Memory B cell (primary cell): ENCODE measurements at regions not wholly inside any gene's neighbourhood (a gene's known extent, or its start where the extent isn't known, plus 50 kb on each side); places are given as distances from the start of the nearest gene placed in this dataset.

Experiments used
- ATAC-seq: fragments of 150-1000 bp; cut with Tn5 transposase; 2 replicates; pipeline ENCODE4 v1.10.0; 2021; ENCODE audit warnings: low read depth, mild to moderate bottlenecking, moderate library complexity
- DNase-seq, 2 donors: peaks; one replicate each; pipeline ENCODE4 v3.0.0; 2022; ENCODE audit warnings: low spot score in 2 of 2
- H3K27ac Mint-ChIP-seq: one replicate; pipeline ENCODE4 v1.8.0; 2022; ENCODE audit warnings: mild to moderate bottlenecking, moderate library complexity, mixed read lengths
- H3K27me3 Mint-ChIP-seq: one replicate; pipeline ENCODE4 v1.8.0; 2022; ENCODE audit warnings: mixed read lengths
- H3K36me3 Mint-ChIP-seq: one replicate; pipeline ENCODE4 v1.8.0; 2022; ENCODE audit warnings: mild to moderate bottlenecking, mixed read lengths
- H3K4me1 Mint-ChIP-seq: one replicate; pipeline ENCODE4 v1.8.0; 2022; ENCODE audit warnings: mixed read lengths
- H3K4me3 Mint-ChIP-seq: one replicate; pipeline ENCODE4 v1.8.0; 2022; ENCODE audit warnings: mild to moderate bottlenecking, moderate library complexity, mixed read lengths
- H3K9me3 Mint-ChIP-seq: one replicate; pipeline ENCODE4 v1.8.0; 2022; ENCODE audit warnings: mixed read lengths

DNA sequence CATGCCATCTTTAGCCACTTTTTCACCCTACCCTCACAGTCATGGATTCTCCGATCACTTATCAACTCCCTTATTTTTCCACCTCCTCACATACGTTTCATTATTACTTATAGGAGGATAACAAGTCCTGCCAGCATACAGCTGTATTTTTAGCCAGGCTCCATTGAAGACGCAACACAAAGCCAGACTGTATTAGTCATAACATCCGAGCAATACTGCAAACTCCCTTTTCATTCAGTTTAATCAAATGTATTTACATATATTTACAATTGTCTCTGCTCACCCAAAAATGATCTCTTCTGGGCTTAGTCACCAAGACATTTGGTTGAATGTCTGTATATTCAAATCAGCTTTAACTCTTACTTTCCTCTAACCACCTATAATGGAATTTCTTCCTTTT, 126.4 kb upstream of the PRLR start:
- Mint-ChIP-seq H3K9me3 (peaks cover 12% of the 10 kb centered on the region), H3K4me3 (no peak overlapping the region), H3K36me3 (peaks cover 4% of the 10 kb centered on the region), H3K27me3 (no peaks in the 10 kb centered on the region), H3K27ac (no peak overlapping the region), H3K4me1 (no peaks in the 10 kb centered on the region)
- DNase-seq (no peak), ATAC-seq (no peak)

DNA sequence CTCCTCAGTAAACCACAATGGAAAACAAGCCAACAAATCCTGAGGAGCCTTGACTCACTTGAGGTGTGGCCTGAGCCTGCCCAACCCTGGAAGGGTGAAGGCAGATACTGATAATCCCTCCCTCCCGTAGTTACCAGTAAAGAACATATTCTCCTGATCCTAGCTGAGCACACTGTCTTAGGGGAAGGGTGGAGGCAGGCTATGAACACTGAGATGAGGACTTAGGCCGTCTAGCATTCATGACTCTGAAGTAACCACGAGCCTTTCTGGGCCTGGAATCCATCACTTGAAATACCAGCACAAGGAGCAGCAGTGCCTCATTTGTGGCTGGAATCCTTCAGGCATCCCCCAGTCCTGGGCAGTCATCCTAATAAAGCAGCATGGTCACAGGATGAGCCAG, 124.5 kb upstream of the PRLR start:
- DNase-seq (no peak), ATAC-seq (no peak)
- Mint-ChIP-seq H3K27ac (no peak overlapping the region), H3K4me3 (no peak overlapping the region), H3K4me1 (no peaks in the 10 kb centered on the region), H3K9me3 (peaks cover 19% of the 10 kb centered on the region), H3K36me3 (peaks cover 5% of the 10 kb centered on the region), H3K27me3 (no peaks in the 10 kb centered on the region)

DNA sequence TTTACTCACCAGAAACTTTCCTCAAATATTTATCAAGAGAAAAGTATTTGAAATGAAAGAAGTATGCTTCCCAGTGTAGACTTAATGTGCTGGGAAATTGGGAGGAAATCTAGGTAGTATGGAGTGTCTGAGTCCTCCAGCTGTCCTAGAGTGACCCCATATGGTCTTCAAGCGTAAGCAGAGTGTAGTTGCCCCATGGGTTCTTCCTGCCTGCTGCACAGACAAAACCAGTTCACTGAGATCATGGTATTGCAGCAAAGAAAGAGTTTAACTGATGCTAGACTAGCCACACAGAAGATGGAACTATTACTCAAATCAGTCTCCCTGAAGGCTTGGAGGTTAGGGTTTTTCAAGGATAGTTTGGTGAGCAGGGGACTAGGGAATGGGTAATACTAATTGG, 114.9 kb upstream of the PRLR start:
- no peaks in the 10 kb centered on the region for H3K36me3 Mint-ChIP-seq
- H3K27me3 Mint-ChIP-seq = no peaks in the 10 kb centered on the region
- peaks cover 6% of the 10 kb centered on the region for H3K9me3 Mint-ChIP-seq

DNA sequence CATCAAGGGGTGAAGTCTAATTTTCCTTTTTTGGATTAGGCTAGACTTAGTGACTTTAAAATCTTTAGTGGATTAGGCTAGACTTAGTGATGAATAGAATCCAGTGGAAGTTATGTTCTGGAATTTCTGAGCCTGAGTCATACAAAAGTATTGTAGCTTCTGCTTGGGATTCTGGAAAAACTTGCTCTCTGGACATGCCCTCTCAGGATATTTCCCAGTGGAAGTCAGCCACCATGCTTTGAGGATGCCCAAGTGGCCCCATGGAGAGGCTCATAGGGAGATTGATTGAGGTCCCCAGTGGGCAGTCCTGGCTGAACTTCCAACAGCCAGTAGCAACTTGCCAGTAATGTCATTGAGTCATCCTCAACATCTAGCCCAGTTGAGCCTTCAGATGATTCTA, 112.4 kb upstream of the PRLR start:
- Mint-ChIP-seq H3K4me1 (no peaks in the 10 kb centered on the region), H3K27ac (no peak overlapping the region), H3K9me3 (peaks cover 7% of the 10 kb centered on the region), H3K36me3 (no peaks in the 10 kb centered on the region), H3K27me3 (no peaks in the 10 kb centered on the region), H3K4me3 (no peak overlapping the region)
- ATAC-seq (no peak), DNase-seq (no peak)

More for the DNA sequence above, 114.9 kb upstream of the PRLR start:
- H3K27ac Mint-ChIP-seq = no peak overlapping the region
- H3K4me1 Mint-ChIP-seq = no peaks in the 10 kb centered on the region
- no peak for ATAC-seq
- H3K4me3 Mint-ChIP-seq = no peak overlapping the region
- no peak for DNase-seq

DNA sequence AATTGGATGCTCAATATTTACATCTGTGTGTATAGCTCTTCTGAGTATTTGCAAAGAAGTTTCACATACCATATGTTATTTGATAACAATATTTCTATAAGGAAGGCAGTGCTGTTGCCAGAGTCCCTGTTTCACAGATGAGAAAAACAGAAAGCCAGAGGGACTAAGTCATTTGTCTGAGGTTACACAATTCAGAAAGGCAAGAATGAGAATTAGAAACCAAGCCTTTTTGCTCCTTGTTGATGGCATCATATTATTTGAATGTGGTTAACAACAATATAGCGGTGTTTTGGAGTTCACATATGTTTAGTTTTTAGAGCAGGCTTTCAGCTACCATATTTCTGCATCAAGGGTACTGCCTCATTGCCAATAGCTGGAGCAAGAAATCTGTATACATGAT, 110.9 kb upstream of the PRLR start:
- ATAC-seq = no peak
- peaks cover 7% of the 10 kb centered on the region for H3K9me3 Mint-ChIP-seq
- no peak overlapping the region for H3K27ac Mint-ChIP-seq

DNA sequence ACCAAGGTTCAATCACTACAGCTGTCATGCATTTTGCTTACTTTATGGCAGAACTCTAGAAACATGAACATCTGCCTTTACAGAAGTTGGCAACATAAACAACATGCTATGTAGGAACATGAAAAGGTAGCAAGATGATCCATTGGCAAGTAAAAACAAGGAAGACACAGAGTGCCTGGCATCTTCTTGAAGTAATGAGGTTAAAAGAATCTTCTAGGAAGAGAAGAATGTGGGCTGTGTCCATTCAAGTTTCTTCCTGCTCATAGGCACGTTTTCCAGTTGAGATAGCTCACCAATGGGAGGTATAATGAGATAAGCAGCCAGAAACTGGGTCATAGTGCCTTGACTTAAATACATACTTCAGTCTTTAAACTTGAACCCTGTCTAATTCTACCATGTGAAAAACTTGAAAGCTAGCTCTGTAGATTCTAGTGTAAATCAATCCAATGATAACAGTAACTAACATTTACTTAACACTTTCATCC, 109.4 kb upstream of the PRLR start:
- DNase-seq = no peak

More for the DNA sequence above, 110.9 kb upstream of the PRLR start:
- H3K36me3 Mint-ChIP-seq = no peaks in the 10 kb centered on the region
- H3K27me3 Mint-ChIP-seq = no peaks in the 10 kb centered on the region
- no peak for DNase-seq
- no peaks in the 10 kb centered on the region for H3K4me1 Mint-ChIP-seq
- H3K4me3 Mint-ChIP-seq = no peak overlapping the region

DNA sequence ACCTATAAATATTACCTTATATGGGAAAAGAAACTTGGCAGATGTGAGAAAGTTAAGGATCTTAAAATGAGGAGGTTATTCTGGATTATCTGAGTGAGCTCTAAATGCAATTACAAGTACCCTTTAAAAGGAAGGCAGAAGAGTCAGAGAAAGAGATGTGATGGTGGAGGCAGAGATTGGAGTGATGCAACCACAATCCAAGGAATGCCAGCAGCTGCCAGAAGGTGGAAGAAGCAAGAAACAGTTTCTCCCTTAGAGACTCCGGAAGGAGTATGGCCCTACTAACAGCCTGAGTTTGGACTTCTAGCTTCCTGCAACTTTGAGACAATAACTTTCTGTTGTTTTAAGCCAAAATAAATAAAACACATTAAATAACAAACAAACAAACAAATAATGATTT, 108.7 kb upstream of the PRLR start:
- H3K27me3 Mint-ChIP-seq = no peaks in the 10 kb centered on the region
- H3K4me3 Mint-ChIP-seq = no peak overlapping the region
- H3K27ac Mint-ChIP-seq = no peak overlapping the region
- H3K4me1 Mint-ChIP-seq = no peaks in the 10 kb centered on the region
- DNase-seq = no peak
- no peaks in the 10 kb centered on the region for H3K36me3 Mint-ChIP-seq
- no peak for ATAC-seq
- H3K9me3 Mint-ChIP-seq = peaks cover 4% of the 10 kb centered on the region

More for the DNA sequence above, 109.4 kb upstream of the PRLR start:
- no peaks in the 10 kb centered on the region for H3K36me3 Mint-ChIP-seq
- H3K27ac Mint-ChIP-seq = no peak overlapping the region
- H3K9me3 Mint-ChIP-seq = peaks cover 4% of the 10 kb centered on the region
- H3K27me3 Mint-ChIP-seq = no peaks in the 10 kb centered on the region
- no peak overlapping the region for H3K4me3 Mint-ChIP-seq
- ATAC-seq = no peak
- no peaks in the 10 kb centered on the region for H3K4me1 Mint-ChIP-seq

DNA sequence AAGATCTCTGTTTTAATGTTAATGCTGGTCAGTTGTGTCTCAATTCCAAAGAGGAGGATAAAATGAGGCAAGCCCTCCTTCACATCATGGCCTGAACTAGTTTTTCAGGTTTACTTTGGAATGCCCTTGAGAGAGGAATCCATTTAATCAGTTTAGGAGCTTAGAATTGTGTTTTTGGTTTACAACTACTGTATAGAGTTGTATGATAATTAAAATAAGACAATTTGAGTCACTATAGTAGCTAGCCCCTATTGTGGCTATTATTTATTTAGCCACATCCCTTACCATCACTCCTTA, 107.8 kb upstream of the PRLR start:
- no peaks in the 10 kb centered on the region for H3K4me1 Mint-ChIP-seq
- no peak for ATAC-seq
- no peak overlapping the region for H3K4me3 Mint-ChIP-seq
- no peaks in the 10 kb centered on the region for H3K27me3 Mint-ChIP-seq
- DNase-seq = no peak
- H3K27ac Mint-ChIP-seq = no peak overlapping the region
- peaks cover 2% of the 10 kb centered on the region for H3K9me3 Mint-ChIP-seq
- no peaks in the 10 kb centered on the region for H3K36me3 Mint-ChIP-seq

DNA sequence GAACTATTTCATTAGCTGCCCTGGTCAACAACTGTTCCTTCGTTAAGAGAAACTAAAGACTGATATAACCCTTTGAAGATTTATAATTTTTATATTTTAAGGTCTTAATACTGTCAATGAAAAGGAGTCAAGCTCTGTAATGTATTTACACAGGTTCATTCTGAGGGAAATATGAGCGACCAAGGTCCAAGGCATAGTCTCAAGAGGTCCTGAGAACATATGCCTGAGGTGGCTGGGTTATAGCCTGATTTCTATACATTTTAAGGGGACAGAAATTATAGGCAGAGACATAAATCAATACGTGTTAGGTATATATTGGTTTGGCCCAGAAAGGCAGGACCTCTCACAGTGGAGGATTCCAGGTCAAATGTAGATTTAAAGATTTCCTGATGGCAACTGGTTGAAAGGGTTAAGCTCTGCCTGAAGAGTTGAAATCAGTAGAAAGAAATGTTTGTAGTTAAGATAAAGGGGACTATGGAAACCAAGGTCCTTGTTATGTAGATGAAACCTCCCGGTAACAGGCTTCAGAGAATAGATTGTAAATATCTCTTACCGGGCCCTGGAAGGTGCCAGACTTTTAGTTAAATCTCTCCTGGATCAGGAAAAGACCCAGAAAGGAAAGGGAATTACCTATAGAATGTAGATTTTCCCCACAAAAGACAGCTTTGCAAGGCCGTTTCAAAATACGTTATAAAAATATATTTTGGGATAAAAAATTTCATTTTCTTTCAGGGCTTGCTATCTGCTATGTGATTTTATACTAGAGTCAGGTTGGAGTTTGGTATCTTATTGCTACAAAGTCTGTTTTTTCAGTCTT, 107.3 kb upstream of the PRLR start:
- DNase-seq = no peak
- Mint-ChIP-seq H3K27ac (no peak overlapping the region), H3K9me3 (peaks cover 2% of the 10 kb centered on the region), H3K4me1 (no peaks in the 10 kb centered on the region), H3K27me3 (no peaks in the 10 kb centered on the region), H3K36me3 (no peaks in the 10 kb centered on the region), H3K4me3 (no peak overlapping the region)
- ATAC-seq = no peak

DNA sequence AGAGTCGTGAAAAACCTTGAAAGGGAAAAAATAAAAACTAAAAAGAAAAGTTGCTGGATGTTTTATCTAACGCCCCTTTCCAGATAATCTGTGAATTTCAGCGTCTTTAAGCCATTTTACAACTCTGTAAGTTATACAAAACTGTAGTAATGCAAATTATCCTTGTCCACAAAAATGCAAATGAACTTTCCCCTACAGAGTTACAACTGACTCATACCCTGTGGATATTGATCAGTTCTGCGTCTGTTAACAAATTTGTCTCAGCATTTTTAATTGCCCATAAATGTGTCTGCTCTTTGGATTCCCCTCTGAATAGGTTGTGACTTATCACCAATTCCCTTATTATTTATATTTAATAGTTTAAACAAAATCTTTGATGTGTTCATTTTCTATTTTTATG, 105.9 kb upstream of the PRLR start:
- DNase-seq (no peak), ATAC-seq (no peak)
- no peaks in the 10 kb centered on the region for H3K27me3 Mint-ChIP-seq
- H3K4me1 Mint-ChIP-seq = no peaks in the 10 kb centered on the region
- no peaks in the 10 kb centered on the region for H3K36me3 Mint-ChIP-seq
- no peak overlapping the region for H3K4me3 Mint-ChIP-seq
- H3K27ac Mint-ChIP-seq = no peak overlapping the region
- H3K9me3 Mint-ChIP-seq = peaks cover 2% of the 10 kb centered on the region

DNA sequence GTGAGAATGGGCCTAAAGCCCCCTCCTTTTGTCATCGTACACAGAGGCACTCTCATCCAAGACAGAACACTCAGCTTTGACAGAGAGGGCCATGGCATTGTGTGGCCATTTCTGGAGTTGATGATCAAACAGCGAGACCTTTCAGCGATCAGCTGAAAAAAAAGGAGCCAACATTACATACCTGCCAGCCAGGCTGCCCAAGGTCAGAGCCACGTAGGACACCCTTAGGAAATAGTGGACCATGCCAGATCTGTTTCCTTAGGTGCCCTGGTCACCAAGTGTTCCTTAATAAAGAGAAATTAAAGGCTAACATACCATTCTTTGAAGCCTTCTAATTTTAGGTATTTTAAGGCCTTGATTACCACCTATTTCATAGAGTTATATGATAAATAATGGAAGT, 105.5 kb upstream of the PRLR start:
- H3K27me3 Mint-ChIP-seq = no peaks in the 10 kb centered on the region
- peaks cover 2% of the 10 kb centered on the region for H3K9me3 Mint-ChIP-seq
- ATAC-seq (no peak), DNase-seq (no peak)
- H3K4me3 Mint-ChIP-seq = no peak overlapping the region
- H3K27ac Mint-ChIP-seq = no peak overlapping the region
- H3K4me1 Mint-ChIP-seq = no peaks in the 10 kb centered on the region
- H3K36me3 Mint-ChIP-seq = no peaks in the 10 kb centered on the region

DNA sequence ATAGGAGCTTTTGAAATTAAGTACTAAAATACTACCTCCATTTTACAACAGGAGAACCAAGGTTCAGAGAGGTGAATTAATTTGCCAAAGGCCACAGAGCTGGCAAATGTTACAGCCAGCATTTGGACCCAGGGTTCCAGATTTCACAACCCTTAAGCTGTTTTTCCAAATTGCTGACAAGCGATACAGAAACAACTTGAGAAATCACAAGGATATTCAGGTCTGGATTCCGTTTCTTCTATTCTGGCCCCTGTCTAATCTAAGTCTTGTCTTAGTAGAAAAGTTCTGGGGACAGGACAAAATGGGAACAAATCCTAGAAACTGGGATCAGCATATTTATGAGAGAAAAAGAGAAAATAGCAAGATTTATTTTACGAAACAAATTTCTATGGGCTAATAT, 103.1 kb upstream of the PRLR start:
- no peak for ATAC-seq

DNA sequence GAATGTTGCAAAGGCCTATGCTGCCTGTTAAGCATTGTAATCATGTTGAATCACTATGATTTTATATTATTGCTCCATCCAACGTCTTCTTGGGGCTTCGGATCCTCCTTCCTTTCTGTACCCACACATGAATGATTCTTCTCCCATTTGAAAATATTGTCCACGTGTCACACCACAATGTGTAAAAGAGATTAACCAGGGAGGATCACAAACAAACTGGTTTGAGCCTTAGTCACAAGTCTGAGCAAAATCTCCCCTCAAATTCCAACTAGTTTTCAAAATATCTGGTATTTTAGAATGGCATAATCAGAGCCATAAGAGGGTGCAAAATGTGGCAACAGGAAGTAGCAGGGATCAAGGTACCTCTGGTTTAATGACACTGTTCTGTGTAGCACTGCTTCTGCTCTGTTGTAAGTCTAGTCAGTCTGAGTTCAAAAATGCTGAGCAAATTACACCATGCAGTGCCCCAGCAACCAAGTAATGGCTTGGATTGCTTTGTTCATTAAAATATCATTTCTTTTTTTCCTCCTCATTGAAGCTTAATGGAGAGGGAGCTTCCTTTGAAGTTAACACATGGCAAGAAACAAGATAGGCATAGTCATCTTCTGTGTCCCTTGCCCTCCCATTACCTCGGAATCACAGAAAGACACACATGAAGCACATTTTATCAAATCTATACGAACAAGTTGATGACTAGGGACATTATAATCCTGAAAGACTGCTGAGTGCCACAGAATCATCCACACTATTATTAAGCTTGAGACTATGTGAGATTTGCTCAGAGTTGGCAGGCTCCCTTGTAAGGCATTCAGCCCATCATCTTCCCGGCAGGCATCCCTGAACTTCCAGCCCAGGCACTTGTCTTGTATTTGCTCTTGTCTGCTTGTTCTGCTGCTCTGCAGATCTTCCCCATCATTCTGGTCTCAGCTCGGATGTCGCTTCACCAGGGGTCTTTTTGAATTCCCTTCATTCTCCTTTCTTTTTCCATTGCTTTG, 102.0 kb upstream of the PRLR start:
- Mint-ChIP-seq H3K27me3 (no peaks in the 10 kb centered on the region), H3K9me3 (no peaks in the 10 kb centered on the region), H3K4me3 (no peak overlapping the region), H3K4me1 (no peaks in the 10 kb centered on the region), H3K36me3 (no peaks in the 10 kb centered on the region), H3K27ac (no peak overlapping the region)
- ATAC-seq (no peak), DNase-seq (no peak)

More for the DNA sequence above, 103.1 kb upstream of the PRLR start:
- no peak for DNase-seq
- H3K4me3 Mint-ChIP-seq = no peak overlapping the region
- H3K4me1 Mint-ChIP-seq = no peaks in the 10 kb centered on the region
- H3K27me3 Mint-ChIP-seq = no peaks in the 10 kb centered on the region
- H3K27ac Mint-ChIP-seq = no peak overlapping the region
- H3K36me3 Mint-ChIP-seq = no peaks in the 10 kb centered on the region
- H3K9me3 Mint-ChIP-seq = no peaks in the 10 kb centered on the region

DNA sequence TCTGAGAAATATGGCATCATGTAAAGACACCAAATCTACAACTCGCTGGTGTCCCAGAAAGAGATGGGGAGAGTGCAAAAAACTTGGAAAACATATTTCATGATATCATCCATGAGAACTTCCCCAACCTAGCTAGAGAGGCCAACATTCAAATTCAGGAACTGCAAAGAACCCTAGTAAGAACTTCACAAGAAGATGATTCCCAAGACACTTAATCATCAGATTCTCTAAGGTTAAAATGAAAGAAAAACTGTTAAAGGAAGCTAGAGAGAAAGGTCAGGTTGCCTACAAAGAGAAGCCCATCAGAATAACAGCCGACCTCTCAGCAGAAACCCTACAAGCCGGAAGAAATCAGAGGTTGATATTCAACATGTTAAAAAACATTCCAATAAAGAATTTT, 95.5 kb upstream of the PRLR start:
- H3K4me3 Mint-ChIP-seq = no peak overlapping the region
- DNase-seq = no peak
- H3K4me1 Mint-ChIP-seq = no peaks in the 10 kb centered on the region
- H3K36me3 Mint-ChIP-seq = no peaks in the 10 kb centered on the region
- H3K27me3 Mint-ChIP-seq = peaks cover 3% of the 10 kb centered on the region
- no peaks in the 10 kb centered on the region for H3K9me3 Mint-ChIP-seq
- H3K27ac Mint-ChIP-seq = no peak overlapping the region
- ATAC-seq = no peak
